AG09319 (cell line): ENCODE measurements at regions not wholly inside any gene's neighbourhood (a gene's known extent, or its start where the extent isn't known, plus 50 kb on each side); places are given as distances from the start of the nearest gene placed in this dataset.

Experiments used
- DNase-seq: peaks from one replicate; pipeline ENCODE4 v3.0.0-alpha.2; 2010; ENCODE audit warnings: low read depth; ENCODE audit errors: extremely low read depth
- CTCF ChIP-seq: IDR thresholded peaks from 2 replicates; pipeline ENCODE4 v1.5.1; 2011; ENCODE audit warnings: low read depth, mild to moderate bottlenecking, inconsistent platforms, low read length, moderate library complexity

DNA sequence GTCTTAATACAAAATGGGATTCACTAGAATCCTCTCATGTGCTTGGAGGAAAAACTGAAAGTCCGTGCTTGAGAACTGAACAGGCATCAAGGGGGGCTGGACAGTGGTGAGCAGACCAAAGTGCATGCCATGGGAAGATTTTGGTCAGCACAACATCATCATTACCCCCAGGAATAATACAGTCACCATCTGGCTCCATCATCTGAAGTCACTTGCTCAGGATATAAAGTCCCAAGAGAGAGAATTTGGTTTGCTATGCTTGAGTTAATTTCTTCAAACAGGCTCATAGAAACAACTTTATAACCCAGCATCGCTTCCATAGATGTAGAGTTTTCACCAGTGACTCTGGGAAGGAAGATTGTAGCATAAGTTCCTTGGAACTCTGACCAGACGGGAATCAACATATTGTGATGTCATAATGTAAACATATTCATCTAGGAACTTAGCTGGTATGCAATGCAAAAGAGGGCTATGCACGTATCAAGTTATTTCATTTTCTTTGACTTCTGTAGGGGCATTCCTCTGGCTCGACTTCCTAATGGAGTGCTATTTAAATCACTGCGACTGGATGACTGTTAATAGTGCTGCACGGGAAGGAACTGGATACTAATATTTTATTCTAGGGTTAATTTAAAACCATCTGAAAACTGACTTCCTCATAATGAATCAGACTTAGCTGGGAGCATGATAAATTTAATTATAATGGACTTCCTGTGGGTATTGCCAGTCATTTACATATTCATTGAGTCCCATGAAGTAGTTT, 145.2 kb downstream of the MTRR start:
- DNase-seq = no peak

GRCh38 chr5:8019719-8020218, 150.8 kb downstream of the MTRR start:
- no peak for DNase-seq
- no peak for TF ChIP-seq CTCF

More for the DNA sequence above, 145.2 kb downstream of the MTRR start:
- TF ChIP-seq CTCF = no peak

DNA sequence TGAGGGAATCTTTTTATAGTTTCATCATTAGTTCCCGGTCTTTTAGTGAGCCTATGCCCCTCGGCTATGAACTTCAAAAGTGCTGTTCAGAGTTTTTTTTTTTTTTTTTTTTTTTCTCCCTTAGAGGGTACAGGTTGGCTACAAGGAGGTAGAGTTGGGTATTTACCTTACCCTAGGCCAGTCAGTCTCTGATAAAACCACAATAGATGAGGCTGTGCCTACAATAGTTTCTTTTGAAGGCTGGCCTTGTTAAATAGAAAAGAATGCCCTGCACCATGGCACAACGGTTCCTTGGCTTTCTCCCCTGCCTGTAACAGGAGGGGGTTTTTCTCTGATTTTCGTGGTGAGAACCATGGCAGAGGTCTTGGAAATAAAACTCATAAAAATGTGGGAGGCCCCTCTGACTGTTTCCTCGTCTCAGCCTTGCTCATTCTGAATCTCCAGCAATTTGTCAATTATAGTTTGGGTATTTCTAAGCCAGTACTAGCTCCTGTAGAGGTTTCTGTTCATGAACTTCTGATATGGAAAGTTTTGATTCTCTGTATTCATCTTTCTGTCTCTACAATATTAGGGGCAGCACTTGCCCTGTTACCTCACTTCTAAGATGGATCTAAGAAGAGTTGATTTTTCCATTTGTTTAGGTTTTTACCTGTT, 152.0 kb downstream of the MTRR start:
- DNase-seq = no peak
- TF ChIP-seq CTCF = no peak

GRCh38 chr5:8028243-8028642, 159.3 kb downstream of the MTRR start:
- TF ChIP-seq CTCF = no peak
- DNase-seq = no peak

DNA sequence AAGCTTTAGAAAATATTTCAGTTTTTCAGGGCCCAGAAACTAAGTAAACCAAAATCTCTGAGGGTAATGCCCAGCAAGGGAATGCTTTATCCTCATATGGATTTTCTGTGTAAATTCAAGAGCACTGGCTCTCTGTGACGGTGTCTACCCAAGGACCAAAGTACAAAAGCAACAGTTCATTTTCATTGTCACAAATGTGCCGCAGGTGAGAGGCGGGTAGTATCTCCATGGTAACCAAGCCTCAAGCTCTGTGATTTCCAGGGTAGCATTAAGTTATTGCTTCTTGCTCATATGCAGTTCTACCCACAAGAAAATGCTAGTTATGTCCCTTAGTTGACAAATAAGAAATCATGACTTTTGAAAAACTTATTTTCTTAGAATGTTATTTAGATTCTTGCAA, 164.3 kb downstream of the MTRR start:
- no peak for TF ChIP-seq CTCF
- DNase-seq = no peak

- DNase-seq = no peak
- no peak for TF ChIP-seq CTCF
Observed at GRCh38 chr5:8034852-8035251, 165.9 kb downstream of the MTRR start.

DNA sequence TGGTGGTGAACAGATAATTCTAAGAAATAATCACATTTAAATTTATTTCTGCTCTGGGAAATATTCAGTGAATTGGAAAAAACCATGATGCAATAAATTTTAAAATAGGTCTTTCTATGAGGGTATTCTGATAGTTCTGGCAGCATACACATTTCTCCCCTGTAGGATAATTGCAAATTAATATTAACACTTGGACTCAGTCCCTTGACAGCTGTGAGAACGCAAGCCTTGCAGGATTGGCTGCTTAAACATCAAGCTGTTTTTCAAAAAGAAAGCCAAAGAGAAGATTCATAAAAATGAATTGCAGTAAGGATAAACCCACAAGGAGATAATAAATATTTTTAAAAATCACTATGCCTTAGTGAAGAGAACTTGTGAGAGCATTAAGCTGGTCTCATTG, 180.0 kb downstream of the MTRR start:
- no peak for TF ChIP-seq CTCF
- no peak for DNase-seq
